Thoracic aorta (tissue), 2 donors: ENCODE measurements at regions not wholly inside any gene's neighbourhood (a gene's known extent, or its start where the extent isn't known, plus 50 kb on each side); places are given as distances from the start of the nearest gene placed in this dataset.

Experiments used
- ATAC-seq: fragments of 150-250 bp; one replicate; pipeline ENCODE4 v1.8.0; 2017; ENCODE audit warnings: low read depth; ENCODE audit not compliant: insufficient number of reproducible peaks, low FRiP score
- DNase-seq: peaks from one replicate; pipeline ENCODE4 v3.0.0-alpha.2; 2020; ENCODE audit warnings: low spot score
- H3K27ac ChIP-seq, 2 donors: fragments of 200-600 bp; sonication (generic); 1 replicate in 1 of 2; 2 replicates in 1 of 2; pipeline ENCODE4 v1.5.1; 2016; ENCODE audit warnings: mild to moderate bottlenecking in 2 of 2, moderate library complexity in 2 of 2
- H3K27me3 ChIP-seq: fragments of 200-600 bp; sonication (generic); replicated peaks from 2 replicates; pipeline ENCODE4 v1.6.0; 2016; ENCODE audit warnings: mild to moderate bottlenecking; ENCODE audit not compliant: insufficient read depth
- H3K36me3 ChIP-seq: fragments of 200-600 bp; sonication (generic); one replicate; pipeline ENCODE4 v1.5.1; 2016
- H3K4me1 ChIP-seq, 2 donors: fragments of 200-600 bp; sonication (generic); 1 replicate in 1 of 2; 2 replicates in 1 of 2; pipeline versions ENCODE4 v1.5.1 to v1.6.0; 2016; ENCODE audit warnings: low read depth in 2 of 2, mild to moderate bottlenecking in 1 of 2; ENCODE audit not compliant: control insufficient read depth in 1 of 2
- H3K4me3 ChIP-seq: fragments of 200-600 bp; sonication (generic); 2 replicates; pipeline ENCODE4 v1.5.1; 2016; ENCODE audit warnings: mild to moderate bottlenecking
- H3K9me3 ChIP-seq: fragments of 200-600 bp; sonication (generic); 2 replicates; pipeline ENCODE4 v1.5.1; 2016
- CTCF ChIP-seq: fragments of 200-600 bp; sonication (generic); IDR thresholded peaks from one replicate; pipeline ENCODE4 v1.5.1; 2019; ENCODE audit warnings: antibody characterized with exemption

GRCh38 chr14:81989211-81989610, 455.6 kb upstream of the SEL1L start:
- Histone ChIP-seq H3K9me3 (no peaks in the 10 kb centered on the region), H3K4me3 (no peak overlapping the region), H3K27ac (no peak overlapping the region), H3K36me3 (no peaks in the 10 kb centered on the region), H3K27me3 (no peaks in the 10 kb centered on the region), H3K4me1 (peaks cover 0 to 8% of the 10 kb centered on the region in 2 donors)
- no peak for ATAC-seq
- DNase-seq: no peak
- no peak for TF ChIP-seq CTCF

GRCh38 chr14:81990312-81990761, 456.7 kb upstream of the SEL1L start:
- no peak overlapping the region for H3K27ac ChIP-seq
- H3K4me3 ChIP-seq: no peak overlapping the region
- H3K4me1 ChIP-seq: peaks cover 0 to 8% of the 10 kb centered on the region in 2 donors
- peak; percentile 57 for ATAC-seq
- no peaks in the 10 kb centered on the region for H3K27me3 ChIP-seq
- H3K9me3 ChIP-seq: no peaks in the 10 kb centered on the region
- peak; percentile 83 for TF ChIP-seq CTCF
- no peaks in the 10 kb centered on the region for H3K36me3 ChIP-seq
- no peak for DNase-seq

GRCh38 chr14:81991998-81992397, 458.3 kb upstream of the SEL1L start:
- no peak overlapping the region for H3K4me3 ChIP-seq

GRCh38 chr14:81993432-81993831, 459.8 kb upstream of the SEL1L start:
- H3K4me1 ChIP-seq: peaks cover 8 to 24% of the 10 kb centered on the region in 2 donors

More at GRCh38 chr14:81991998-81992397, 458.3 kb upstream of the SEL1L start:
- TF ChIP-seq CTCF: no peak
- DNase-seq (no peak), ATAC-seq (no peak)
- Histone ChIP-seq H3K27ac (no peak overlapping the region), H3K9me3 (no peaks in the 10 kb centered on the region), H3K4me1 (peaks cover 5 to 22% of the 10 kb centered on the region in 2 donors), H3K36me3 (no peaks in the 10 kb centered on the region), H3K27me3 (no peaks in the 10 kb centered on the region)

GRCh38 chr14:82003426-82003825, 469.8 kb upstream of the SEL1L start:
- Histone ChIP-seq H3K36me3 (no peaks in the 10 kb centered on the region), H3K9me3 (no peaks in the 10 kb centered on the region), H3K4me1 (peaks cover 0 to 16% of the 10 kb centered on the region in 2 donors), H3K4me3 (no peak overlapping the region), H3K27ac (peak overlapping the region; percentile 20 to 67), H3K27me3 (no peaks in the 10 kb centered on the region)
- TF ChIP-seq CTCF: no peak
- DNase-seq (no peak), ATAC-seq (peak; percentile 95)

More at GRCh38 chr14:81993432-81993831, 459.8 kb upstream of the SEL1L start:
- ATAC-seq (no peak), DNase-seq (no peak)
- no peaks in the 10 kb centered on the region for H3K27me3 ChIP-seq
- H3K27ac ChIP-seq: no peak overlapping the region
- TF ChIP-seq CTCF: no peak
- no peaks in the 10 kb centered on the region for H3K9me3 ChIP-seq
- H3K36me3 ChIP-seq: no peaks in the 10 kb centered on the region
- H3K4me3 ChIP-seq: no peak overlapping the region
